ENCODE measurements at regions not wholly inside any gene's neighbourhood (a gene's known extent, or its start where the extent isn't known, plus 50 kb on each side); places are given as distances from the start of the nearest gene placed in this dataset.
A peak's percentile ranks its signal among the peaks of the same experiment; 100 is the strongest.

DNA sequence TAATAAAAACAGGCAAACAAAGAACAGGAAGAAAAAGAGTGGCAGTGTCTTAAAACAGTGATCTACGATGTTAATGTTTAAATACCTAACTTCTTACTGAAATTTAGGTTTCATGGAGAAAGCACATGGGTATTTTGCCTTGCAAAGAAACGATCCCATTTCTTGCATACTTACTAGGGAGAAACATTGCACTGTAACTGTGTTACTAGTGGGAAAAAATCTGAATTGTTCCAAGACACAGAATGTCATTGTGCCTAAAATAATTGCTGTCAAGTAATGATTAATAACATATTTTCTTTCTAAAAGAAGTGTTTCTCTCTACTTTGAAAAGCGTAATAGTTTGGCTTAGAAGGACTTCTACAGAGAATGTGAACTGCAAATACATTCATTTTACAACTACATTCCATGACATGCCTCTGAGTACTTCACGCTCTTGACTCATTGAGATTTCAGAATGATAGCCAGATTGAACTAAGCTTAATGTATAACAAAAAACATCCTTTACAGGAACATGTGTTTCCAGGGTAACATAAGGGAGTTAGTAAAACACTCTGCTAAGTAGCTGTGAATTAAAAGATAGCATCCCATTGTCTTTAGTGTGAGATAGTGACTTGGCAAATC is 256.2 kb upstream of the CPNE8 start:
- Mint-ChIP-seq H3K36me3 (no peaks in the 10 kb centered on the region), H3K4me1 (no peaks in the 10 kb centered on the region), H3K27ac (no peak overlapping the region), H3K9me3 (peaks cover 5% of the 10 kb centered on the region), H3K4me3 (no peak overlapping the region)
- ATAC-seq (no peak), DNase-seq (ENCODE audit: low spot score in 2 of 2) (no peak)

DNA sequence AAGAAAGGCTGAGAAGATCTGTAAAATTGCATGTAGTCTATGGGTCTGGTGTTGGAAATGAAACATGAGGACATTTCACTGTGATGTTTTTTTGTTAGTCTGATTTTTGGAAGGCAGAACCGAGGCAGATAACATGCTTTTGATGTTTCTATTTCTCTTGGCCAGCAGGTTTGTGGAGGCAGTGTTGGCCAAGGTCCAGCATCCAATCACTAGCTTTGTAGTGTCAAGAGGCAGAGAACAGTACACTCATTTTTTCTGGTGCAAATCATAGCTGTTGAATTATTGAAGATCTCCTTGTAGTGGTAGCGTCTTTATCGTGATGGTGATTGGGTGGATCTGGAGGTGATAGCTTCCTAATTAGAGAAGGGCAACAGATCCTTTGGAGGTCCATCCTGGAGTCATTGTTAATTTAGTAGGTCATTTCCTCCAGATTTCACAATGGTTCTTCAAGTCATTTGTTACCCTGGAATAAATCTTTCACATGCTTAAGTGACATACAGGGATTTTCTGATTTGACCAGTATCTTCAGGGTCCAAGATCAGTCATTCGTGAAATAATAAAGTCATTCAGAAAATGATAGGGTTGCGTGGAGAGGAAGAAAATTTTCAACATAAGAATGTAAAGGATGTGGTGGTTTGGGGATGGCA is 252.4 kb upstream of the CPNE8 start:
- Mint-ChIP-seq H3K4me1 (no peaks in the 10 kb centered on the region), H3K4me3 (no peak overlapping the region), H3K27ac (no peak overlapping the region), H3K9me3 (peaks cover 7% of the 10 kb centered on the region), H3K36me3 (no peaks in the 10 kb centered on the region)
- ATAC-seq (no peak), DNase-seq (ENCODE audit: low spot score in 2 of 2) (no peak)

DNA sequence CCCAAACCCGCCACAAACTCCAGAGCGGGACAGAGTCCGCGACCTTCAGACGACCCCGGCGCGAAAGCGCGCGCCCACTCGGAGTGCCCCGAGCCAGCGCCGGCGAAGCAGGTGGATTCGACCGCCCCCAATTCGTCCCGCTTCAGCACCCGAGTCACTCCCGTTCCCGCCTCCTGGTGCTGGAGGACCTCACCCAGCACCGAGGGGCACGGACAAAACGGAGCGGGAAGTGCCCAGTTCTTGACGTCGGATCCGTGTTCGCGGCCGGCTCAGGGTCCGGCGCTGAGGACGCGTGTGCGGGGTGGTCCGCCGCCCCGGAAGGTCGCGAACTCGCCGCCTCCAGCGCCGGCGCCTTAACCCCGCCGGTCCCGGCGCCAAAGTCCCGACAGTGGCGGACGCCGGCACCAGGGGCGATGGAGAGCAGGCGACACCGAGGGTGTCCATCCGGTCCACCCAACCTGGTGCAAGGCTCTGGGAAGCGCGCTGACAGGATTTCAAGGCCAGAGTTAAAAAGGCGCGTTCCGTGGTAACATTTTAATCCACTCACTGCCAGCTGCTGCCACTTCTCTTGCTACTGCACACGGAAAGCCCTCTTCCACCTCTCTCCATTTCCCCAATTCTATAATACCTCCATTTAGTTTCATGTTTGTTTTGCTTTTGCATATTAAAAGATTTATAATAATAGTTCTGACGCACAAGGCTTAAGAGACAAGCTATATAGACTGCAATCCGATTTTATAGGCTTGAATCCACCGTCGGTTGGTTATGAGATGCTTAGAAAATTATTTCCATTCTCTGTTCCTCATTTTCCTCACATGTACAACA is 240.0 kb upstream of the CPNE8 start:
- H3K4me1 Mint-ChIP-seq: no peaks in the 10 kb centered on the region
- H3K36me3 Mint-ChIP-seq: no peaks in the 10 kb centered on the region
- peaks cover 3% of the 10 kb centered on the region for H3K9me3 Mint-ChIP-seq
- H3K4me3 Mint-ChIP-seq: peak overlapping the region; percentile 16
- DNase-seq (ENCODE audit: low spot score in 2 of 2): peak; percentile 32 to 62
- H3K27ac Mint-ChIP-seq: no peak overlapping the region
- ATAC-seq: peak; percentile 71

DNA sequence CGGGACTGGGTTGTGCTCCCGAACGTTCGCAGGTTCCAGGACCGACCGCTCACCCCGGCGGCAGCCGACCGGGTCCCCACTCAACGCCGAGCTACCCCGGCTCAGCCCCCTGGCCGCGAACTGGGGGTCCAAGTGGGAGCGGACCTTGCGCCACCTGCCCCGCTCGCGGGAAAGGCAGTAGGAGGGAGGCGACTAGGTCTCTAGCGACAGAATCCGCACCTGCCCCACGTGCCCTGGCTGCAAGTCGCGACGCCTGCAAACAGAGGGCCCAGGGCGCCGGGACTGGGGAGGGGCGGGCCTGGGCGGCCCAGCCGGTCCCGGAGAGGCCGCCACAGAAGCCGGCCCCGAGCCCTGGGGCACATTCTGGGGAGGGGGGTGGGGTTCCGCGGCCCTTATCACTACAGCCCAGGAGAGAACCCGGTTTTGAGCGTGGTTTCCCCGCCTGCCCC is 239.2 kb upstream of the CPNE8 start:
- no peak overlapping the region for H3K4me3 Mint-ChIP-seq
- DNase-seq (ENCODE audit: low spot score in 2 of 2): no peak
- H3K27ac Mint-ChIP-seq: no peak overlapping the region
- peaks cover 2% of the 10 kb centered on the region for H3K9me3 Mint-ChIP-seq
- no peaks in the 10 kb centered on the region for H3K36me3 Mint-ChIP-seq
- H3K4me1 Mint-ChIP-seq: no peaks in the 10 kb centered on the region
- no peak for ATAC-seq

DNA sequence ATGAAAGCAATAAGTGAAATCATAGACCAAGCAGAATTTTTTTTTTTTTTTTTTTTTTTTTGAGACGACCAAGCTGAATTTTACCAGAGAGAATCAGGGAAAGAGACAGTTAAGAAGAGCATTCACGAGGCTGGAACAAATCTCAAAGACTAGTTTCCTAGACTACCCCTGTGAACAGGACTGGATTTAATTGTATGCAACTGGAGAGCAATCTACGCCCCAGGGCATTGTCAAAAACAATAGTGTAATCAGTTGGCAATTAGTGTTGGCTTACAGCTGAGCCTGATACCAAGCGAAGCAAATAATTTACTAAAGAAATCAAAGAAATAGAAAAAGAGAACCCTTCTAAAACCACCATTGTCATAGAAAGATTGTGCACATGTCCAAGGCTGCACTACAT is 232.9 kb upstream of the CPNE8 start:
- no peaks in the 10 kb centered on the region for H3K36me3 Mint-ChIP-seq
- H3K27ac Mint-ChIP-seq: no peak overlapping the region
- ATAC-seq: no peak
- no peak overlapping the region for H3K4me3 Mint-ChIP-seq
- no peaks in the 10 kb centered on the region for H3K9me3 Mint-ChIP-seq
- DNase-seq (ENCODE audit: low spot score in 2 of 2): no peak
- H3K4me1 Mint-ChIP-seq: no peaks in the 10 kb centered on the region

DNA sequence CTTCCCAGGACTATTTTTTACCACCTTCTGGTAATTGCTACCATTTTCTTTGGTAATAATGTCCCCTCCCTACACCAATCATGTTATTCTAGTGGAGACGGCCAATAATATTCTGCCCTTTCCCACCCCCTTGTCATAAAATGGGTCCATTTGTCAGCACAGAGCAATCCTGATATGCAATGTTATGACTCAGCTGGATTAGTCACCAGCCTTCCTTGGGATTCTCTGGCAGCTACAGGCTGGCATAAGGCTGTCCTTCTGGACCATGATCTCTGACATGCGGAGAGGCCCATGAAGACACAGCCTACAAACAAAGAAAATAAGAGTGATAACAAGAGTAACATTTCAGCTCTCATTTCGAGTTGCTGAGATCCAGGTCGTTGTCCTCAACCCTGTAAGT is 222.0 kb upstream of the CPNE8 start:
- no peak for DNase-seq (ENCODE audit: low spot score in 2 of 2)

DNA sequence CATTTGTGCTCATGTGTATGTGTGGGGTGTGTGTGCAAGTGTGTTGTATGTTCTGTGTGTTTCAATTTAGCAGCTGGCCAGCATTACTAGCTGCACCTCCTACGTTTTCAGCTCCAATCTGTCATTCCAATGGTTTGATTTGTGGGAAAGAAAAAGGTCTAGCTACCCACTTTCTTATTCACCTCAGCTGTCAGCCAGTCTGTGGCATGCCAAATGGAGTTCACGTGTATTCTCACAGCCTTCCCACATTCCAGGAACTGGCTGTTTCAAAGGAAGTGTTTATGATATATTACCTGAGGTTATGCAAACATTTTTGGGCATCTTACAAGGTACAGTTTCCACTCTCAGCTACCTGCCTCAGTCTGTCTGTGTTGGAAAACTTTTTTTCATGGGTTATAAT is 220.2 kb upstream of the CPNE8 start:
- no peaks in the 10 kb centered on the region for H3K9me3 Mint-ChIP-seq
- no peak overlapping the region for H3K4me3 Mint-ChIP-seq
- no peak for ATAC-seq
- no peaks in the 10 kb centered on the region for H3K36me3 Mint-ChIP-seq
- no peak overlapping the region for H3K27ac Mint-ChIP-seq
- H3K4me1 Mint-ChIP-seq: no peaks in the 10 kb centered on the region
- no peak for DNase-seq (ENCODE audit: low spot score in 2 of 2)

More for the DNA sequence above, 222.0 kb upstream of the CPNE8 start:
- Mint-ChIP-seq H3K4me1 (no peaks in the 10 kb centered on the region), H3K36me3 (no peaks in the 10 kb centered on the region), H3K27ac (no peak overlapping the region), H3K4me3 (no peak overlapping the region), H3K9me3 (no peaks in the 10 kb centered on the region)
- no peak for ATAC-seq

DNA sequence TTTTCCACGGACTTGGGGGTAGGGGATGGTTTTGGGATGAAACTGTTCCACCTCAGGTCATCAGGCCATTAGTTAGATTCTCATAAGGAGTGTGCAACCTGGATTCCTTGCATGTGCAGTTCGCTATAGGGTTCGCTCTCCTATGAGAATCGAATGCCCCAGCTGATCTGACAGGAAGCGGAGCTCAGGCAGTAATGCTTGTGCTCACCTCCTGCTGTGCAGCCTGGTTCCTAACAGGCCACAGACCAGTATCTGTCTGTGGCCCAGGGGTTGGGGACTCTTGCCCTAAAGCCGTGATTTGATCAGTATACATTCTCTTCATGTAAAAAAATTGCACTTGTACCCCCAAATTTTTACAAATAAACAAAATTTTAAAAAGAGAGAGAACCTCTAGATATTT is 219.4 kb upstream of the CPNE8 start:
- no peak for ATAC-seq
- Mint-ChIP-seq H3K36me3 (no peaks in the 10 kb centered on the region), H3K9me3 (no peaks in the 10 kb centered on the region), H3K4me1 (no peaks in the 10 kb centered on the region), H3K27ac (no peak overlapping the region), H3K4me3 (no peak overlapping the region)
- DNase-seq (ENCODE audit: low spot score in 2 of 2): no peak

DNA sequence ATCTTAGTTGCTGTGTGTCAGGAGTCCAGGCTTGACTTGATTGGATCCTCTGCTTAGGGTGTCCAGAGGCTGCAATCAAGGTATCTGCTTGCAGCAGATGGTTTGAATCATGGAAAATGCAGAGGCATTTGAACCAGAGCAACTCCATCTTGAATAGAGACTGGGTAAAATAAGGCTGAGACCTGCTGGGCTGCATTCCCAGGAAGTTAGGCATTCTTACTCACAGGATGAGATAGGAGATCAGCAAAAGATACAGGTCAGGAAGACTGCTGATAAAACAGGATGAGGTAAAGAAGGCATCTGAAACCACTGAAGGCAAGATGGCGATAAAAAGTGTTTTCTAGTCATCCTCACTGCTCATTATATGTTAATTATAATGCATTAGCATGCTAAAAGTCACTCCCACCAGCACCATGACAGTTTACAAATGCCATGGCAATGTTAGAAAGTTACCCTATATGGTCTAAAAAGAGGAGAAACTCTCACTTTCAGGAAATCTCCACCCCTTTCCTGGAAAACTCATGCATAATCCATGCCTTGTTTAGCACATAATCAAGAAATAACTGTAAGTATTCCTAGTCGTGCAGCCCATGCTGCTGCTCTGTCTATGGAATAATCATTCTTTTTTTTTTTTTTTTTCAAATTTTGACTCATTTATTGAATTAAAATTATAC is 218.3 kb upstream of the CPNE8 start:
- Mint-ChIP-seq H3K4me1 (no peaks in the 10 kb centered on the region), H3K27ac (no peak overlapping the region), H3K36me3 (no peaks in the 10 kb centered on the region), H3K9me3 (no peaks in the 10 kb centered on the region), H3K4me3 (no peak overlapping the region)
- DNase-seq (ENCODE audit: low spot score in 2 of 2) (no peak), ATAC-seq (no peak)

DNA sequence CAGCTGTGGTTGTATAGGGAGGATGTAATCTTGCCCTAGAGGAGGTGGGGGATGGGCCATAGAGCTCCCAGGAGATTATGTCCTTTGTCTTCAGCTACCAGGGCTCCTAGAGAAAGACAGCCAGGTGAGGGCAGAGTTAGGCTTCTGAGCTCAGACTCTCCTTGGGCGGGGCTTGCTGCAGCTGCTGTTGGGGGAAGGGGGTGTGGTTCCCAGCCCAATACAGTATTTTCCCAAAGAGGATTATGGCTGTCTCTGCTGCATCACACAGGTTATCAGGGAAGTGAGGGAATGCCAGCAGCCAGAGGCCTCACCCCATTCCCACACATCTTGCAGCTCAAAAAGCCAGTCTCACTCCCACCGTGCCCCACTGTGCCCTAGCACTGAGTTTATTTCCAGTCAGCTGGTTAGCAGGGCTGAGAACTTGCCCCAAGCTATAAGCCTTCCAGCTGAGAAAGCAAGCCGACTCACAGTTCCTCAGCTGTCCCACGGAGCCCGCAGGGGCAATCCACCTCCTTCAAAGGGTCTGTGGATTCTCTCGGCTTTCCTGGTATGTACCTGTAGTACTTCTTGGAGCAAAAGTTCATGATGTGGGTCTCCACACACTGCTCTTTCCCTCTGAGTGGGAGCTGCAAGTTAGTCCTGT is 217.3 kb upstream of the CPNE8 start:
- Mint-ChIP-seq H3K9me3 (no peaks in the 10 kb centered on the region), H3K4me3 (no peak overlapping the region), H3K27ac (no peak overlapping the region), H3K4me1 (no peaks in the 10 kb centered on the region), H3K36me3 (no peaks in the 10 kb centered on the region)
- ATAC-seq (no peak), DNase-seq (ENCODE audit: low spot score in 2 of 2) (no peak)

DNA sequence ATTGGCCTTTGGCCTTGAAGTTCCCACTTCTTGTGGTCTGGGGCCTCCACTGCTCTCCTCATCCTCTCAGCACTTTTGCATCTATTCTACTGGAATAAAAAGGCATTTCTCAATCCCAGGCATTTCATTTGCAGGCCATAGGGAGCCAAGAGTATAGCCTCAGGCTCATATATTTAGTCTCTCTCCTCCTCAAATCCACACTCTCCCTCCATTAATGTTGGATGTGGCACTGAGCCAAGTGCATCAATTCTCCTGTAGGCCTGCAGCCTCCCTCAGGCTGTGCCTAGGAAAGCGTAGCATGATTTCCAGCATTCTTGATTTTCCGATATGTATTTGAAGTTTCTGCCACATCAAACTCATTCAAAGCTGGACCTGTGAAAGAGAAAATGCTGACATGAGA is 211.5 kb upstream of the CPNE8 start:
- no peak for DNase-seq (ENCODE audit: low spot score in 2 of 2)
- H3K27ac Mint-ChIP-seq: no peak overlapping the region
- H3K36me3 Mint-ChIP-seq: no peaks in the 10 kb centered on the region
- H3K4me1 Mint-ChIP-seq: no peaks in the 10 kb centered on the region
- no peaks in the 10 kb centered on the region for H3K9me3 Mint-ChIP-seq
- no peak for ATAC-seq
- H3K4me3 Mint-ChIP-seq: no peak overlapping the region

DNA sequence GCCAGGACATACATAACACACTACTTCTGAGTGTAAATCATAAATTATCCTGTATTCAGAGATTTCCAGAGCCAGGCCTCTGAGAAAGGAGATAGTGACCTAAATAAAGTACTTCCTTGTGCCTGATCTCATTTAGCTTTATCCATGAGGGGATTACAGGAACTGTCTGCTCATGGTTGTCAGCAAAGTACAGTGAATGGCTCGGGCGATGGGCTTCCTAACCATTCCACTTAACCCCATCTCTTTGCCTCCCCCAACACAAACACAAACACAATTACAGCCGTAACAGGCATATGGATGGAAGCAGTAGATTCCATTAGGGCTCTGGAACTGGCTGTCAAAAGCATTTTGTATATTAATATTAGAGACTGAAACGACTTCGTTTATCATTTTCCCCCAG is 206.7 kb upstream of the CPNE8 start:
- no peak overlapping the region for H3K4me3 Mint-ChIP-seq
- ATAC-seq (no peak), DNase-seq (ENCODE audit: low spot score in 2 of 2) (no peak)
- no peaks in the 10 kb centered on the region for H3K36me3 Mint-ChIP-seq
- no peak overlapping the region for H3K27ac Mint-ChIP-seq
- H3K4me1 Mint-ChIP-seq: no peaks in the 10 kb centered on the region
- no peaks in the 10 kb centered on the region for H3K9me3 Mint-ChIP-seq

DNA sequence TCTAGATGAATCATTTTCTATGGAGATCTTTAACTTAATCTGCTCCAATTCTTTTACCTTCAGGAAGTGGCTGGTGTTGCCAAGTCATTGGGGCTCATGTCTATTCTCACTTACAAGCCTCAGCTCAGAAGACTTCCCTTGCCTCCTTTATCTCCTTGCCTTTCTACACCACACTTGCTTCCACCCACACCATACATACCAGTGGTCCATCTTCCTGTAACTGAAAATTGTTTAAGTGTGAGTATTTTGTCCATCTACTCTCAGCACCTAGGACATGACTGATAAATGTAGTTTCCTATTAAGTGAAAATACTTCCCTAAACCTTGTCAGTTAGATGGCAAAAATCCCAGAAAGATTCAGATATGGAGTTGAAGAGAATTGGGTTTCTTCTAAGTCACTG is 199.7 kb upstream of the CPNE8 start:
- no peaks in the 10 kb centered on the region for H3K9me3 Mint-ChIP-seq
- no peak overlapping the region for H3K27ac Mint-ChIP-seq
- DNase-seq (ENCODE audit: low spot score in 2 of 2) (no peak), ATAC-seq (no peak)
- H3K36me3 Mint-ChIP-seq: no peaks in the 10 kb centered on the region
- H3K4me3 Mint-ChIP-seq: no peak overlapping the region
- no peaks in the 10 kb centered on the region for H3K4me1 Mint-ChIP-seq

DNA sequence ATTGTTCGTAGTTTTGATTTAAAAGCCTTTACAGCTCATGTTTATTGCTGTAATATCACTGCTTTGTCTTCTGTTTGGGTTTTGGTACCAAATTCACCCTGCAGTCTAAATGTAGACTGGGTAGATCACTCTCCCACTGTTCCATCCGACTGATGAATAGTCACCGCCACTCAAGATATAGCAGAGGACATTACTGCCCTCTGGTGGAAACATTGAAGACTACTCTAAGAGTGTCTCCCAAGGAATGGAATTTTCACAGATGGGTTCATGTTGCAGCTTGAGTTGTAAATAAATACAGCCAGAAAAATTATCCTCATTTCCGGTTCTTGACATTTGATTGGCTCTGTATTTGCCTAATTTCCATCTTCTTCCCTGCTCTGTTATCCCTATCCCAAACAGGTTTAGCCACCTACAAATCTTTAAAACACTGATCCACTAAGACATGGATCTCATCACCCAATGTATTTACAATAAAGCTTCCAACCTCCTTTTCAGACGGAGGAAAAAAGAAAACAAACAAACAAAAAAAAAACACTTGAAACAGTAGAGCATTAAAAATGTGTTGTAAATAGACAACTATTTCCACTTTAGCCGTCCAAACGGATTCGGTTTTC is 198.3 kb upstream of the CPNE8 start:
- no peak overlapping the region for H3K4me3 Mint-ChIP-seq
- ATAC-seq (peak; percentile 76), DNase-seq (ENCODE audit: low spot score in 2 of 2) (no peak)
- H3K9me3 Mint-ChIP-seq: no peaks in the 10 kb centered on the region
- no peaks in the 10 kb centered on the region for H3K4me1 Mint-ChIP-seq
- no peak overlapping the region for H3K27ac Mint-ChIP-seq
- no peaks in the 10 kb centered on the region for H3K36me3 Mint-ChIP-seq

Data from stimulated activated effector memory CD8-positive, alpha-beta T cell treated with anti-CD3 and anti-CD28 coated beads, Interleukin-12 subunit alpha, Interleukin-12 subunit beta, amount 100 ng/mL, for 72 hours (primary cell).